HepG2 (cell line): ENCODE measurements at regions not wholly inside any gene's neighbourhood (a gene's known extent, or its start where the extent isn't known, plus 50 kb on each side); places are given as distances from the start of the nearest gene placed in this dataset.
"Not testable (repeated sequence)": the region's sequence is repeated elsewhere in the genome, so short reads cannot be mapped to it uniquely, and the experiment has no call there.

Experiments
- ATAC-seq: fragments of 200-7000 bp; cut with Tn5 transposase; 3 replicates; pipeline ENCODE4 v1.9.1; 2020; ENCODE audit warnings: mild to moderate bottlenecking, moderate library complexity
- BruUV-seq: library from RNA; stranded (reverse); fragments of 400-500 nt; replicated peaks from 2 replicates; lab custom pipeline; 2021; lab: Mats Ljungman, UMichigan
- CTCF ChIA-PET: fragments of 300-600 bp; formaldehyde crosslinking; extraction: SDS; loops from one replicate; lab custom pipeline; 2021; ENCODE audit warnings: low total read pairs, inconsistent platforms, low intra/inter-chr PET ratio; lab: Yijun Ruan, JAX
- POLR2A ChIA-PET: fragments of 350-600 bp; sonication (Branson Sonifier 250); formaldehyde crosslinking; loops from one replicate; lab custom pipeline; 2020; ENCODE audit warnings: antibody characterized with exemption, inconsistent platforms; lab: Yijun Ruan, JAX
- DNase-seq: peaks from one replicate; pipeline ENCODE4 v3.0.0-alpha.2; 2015; ENCODE audit warnings: low spot score
- FAIRE-seq: peaks from 3 replicates; lab custom pipeline; 2011; peaks lifted over from hg19 to GRCh38; lab: Jason Lieb, UNC
- H2AFZ ChIP-seq: one replicate; pipeline ENCODE4 v1.6.1; 2011; ENCODE audit warnings: low read length, inconsistent platforms
- H3K27ac ChIP-seq: fragments of 300-600 bp; 3 replicates; pipeline ENCODE4 v1.8.0; 2011; ENCODE audit warnings: mixed run types, mild to moderate bottlenecking, mixed read lengths, low read length, inconsistent platforms; ENCODE audit not compliant: insufficient read depth; ENCODE audit errors: extremely low read length
- H3K27me3 ChIP-seq, 2 experiments: fragments of 200-600 bp in 1 of 2; 2 replicates in 1 of 2; 3 replicates in 1 of 2; pipeline versions ENCODE4 v1.6.0 to v1.8.0; 2011; ENCODE audit warnings: low read length in 2 of 2, mild to moderate bottlenecking in 2 of 2, moderate library complexity in 2 of 2, inconsistent platforms in 1 of 2; ENCODE audit not compliant: insufficient read depth in 2 of 2, control insufficient read depth in 1 of 2
- H3K36me3 ChIP-seq, 2 experiments: fragments of 200-600 bp in 1 of 2; replicated peaks in 1 of 2; 2 replicates in 1 of 2; 3 replicates in 1 of 2; pipeline versions ENCODE4 v1.5.1 to v1.8.0; 2011; ENCODE audit warnings: low read length in 2 of 2, inconsistent platforms in 1 of 2; ENCODE audit not compliant: insufficient read depth in 2 of 2, control insufficient read depth in 1 of 2
- H3K4me1 ChIP-seq: 2 replicates; pipeline ENCODE4 v1.5.1; 2012; ENCODE audit warnings: low read length, inconsistent platforms; ENCODE audit not compliant: insufficient read depth
- H3K4me2 ChIP-seq: 2 replicates; pipeline ENCODE4 v1.6.0; 2011; ENCODE audit warnings: low read depth, low read length, inconsistent platforms
- H3K4me3 ChIP-seq, 3 experiments: fragments of 200-600 bp in 1 of 3; sonication (generic), shearing (Covaris generic) in 1 of 3; replicated peaks in 1 of 3; 2 replicates each; pipeline ENCODE4 v1.5.1; 2011 to 2016; ENCODE audit warnings: low read length in 3 of 3, inconsistent platforms in 2 of 3, low read depth in 2 of 3, mild to moderate bottlenecking in 2 of 3, control low read depth in 1 of 3, mixed read lengths in 1 of 3; ENCODE audit not compliant: insufficient read depth in 1 of 3
- H3K79me2 ChIP-seq: one replicate; pipeline ENCODE4 v1.6.1; 2011; ENCODE audit warnings: low read length, inconsistent platforms; ENCODE audit not compliant: insufficient read depth
- H3K9ac ChIP-seq: 2 replicates; pipeline ENCODE4 v1.6.0; 2011; ENCODE audit warnings: mild to moderate bottlenecking, low read depth, low read length, inconsistent platforms; ENCODE audit not compliant: insufficient read depth
- H3K9me3 ChIP-seq: 2 replicates; pipeline ENCODE4 v1.5.1; 2012; ENCODE audit warnings: mild to moderate bottlenecking, low read length
- H4K20me1 ChIP-seq: 2 replicates; pipeline ENCODE4 v1.6.0; 2011; ENCODE audit warnings: inconsistent platforms, mild to moderate bottlenecking, low read length, moderate library complexity; ENCODE audit not compliant: insufficient read depth
- SYNCRIP ChIP-seq: fragments of 200-400 bp; formaldehyde crosslinking; IDR thresholded peaks from 2 replicates; pipeline ENCODE4 v1.6.1; 2018; ENCODE audit warnings: mild to moderate bottlenecking, low read depth, low read length; ENCODE audit not compliant: insufficient read depth
- WGBS: methylation state at CpG from one replicate; pipeline ENCODE4 v1.1.6; 2017; ENCODE audit warnings: low lambda C conversion rate; 5-methylcytosine and 5-hydroxymethylcytosine counted together
- in situ Hi-C: cut with HindIII; loops from 2 replicates; pipeline ENCODE4 v1.10.0; 2017; ENCODE audit warnings: low pct_unique_long_range_greater_than_20kb; ENCODE audit not compliant: extremely low pct_ligation_motif_present
- intact Hi-C: fragments of 100-400 bp; cut with micrococcal nuclease; formaldehyde crosslinking; loops from one replicate; pipeline ENCODE4 v1.10.0; 2022; ENCODE audit not compliant: unreplicated experiment

DNA sequence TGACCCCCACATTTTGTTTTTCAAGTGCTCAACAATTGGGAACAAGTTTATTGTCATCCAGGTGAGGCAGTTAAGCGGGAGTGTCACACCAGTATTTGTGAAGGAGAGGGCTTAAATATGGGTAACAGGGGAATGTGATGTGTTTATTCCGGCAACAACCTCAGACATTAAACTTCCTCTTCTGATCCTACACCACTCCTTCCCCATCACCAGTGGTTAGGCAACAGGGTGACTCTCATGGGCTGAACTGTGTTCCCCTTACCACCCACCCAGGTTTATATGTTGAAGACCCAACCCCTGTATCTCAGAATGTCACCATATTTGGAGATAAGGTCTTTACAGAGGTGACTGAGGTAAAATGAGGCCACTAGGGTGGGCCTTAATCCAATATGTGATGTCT lies 52.1 kb upstream of the RNF182 start:
- Histone ChIP-seq H3K27me3 (peaks cover 0 to 17% of the 10 kb centered on the region in 2 experiments; a peak in 4 of 5 replicates), H3K9me3 (no peaks in the 10 kb centered on the region), H2AFZ (no peak overlapping the region), H3K79me2 (no peaks in the 10 kb centered on the region), H3K27ac (no peak overlapping the region), H3K36me3 (no peaks in the 10 kb centered on the region), H3K9ac (no peak overlapping the region), H4K20me1 (no peaks in the 10 kb centered on the region), H3K4me3 (no peak overlapping the region), H3K4me1 (peaks cover 13% of the 10 kb centered on the region), H3K4me2 (no peak overlapping the region)
- FAIRE-seq, result no peak
- no peak for DNase-seq
- ATAC-seq, result no peak
- POLR2A ChIA-PET, result no interaction called here
- WGBS, result 82% methylated on average over 2 of the region's 2 CpGs
- intact Hi-C loops (loop anchor here (1.0 kb wide), 1 partner anchor 77 kb away; no protein-coding TSS in a partner anchor), in situ Hi-C loops (no loop called here)
- no peak for TF ChIP-seq SYNCRIP
- no TSS peak for BruUV-seq
- CTCF ChIA-PET, result interaction anchor here (2.1 kb wide), 1 partner anchor 77 kb away, joined by 20 read pairs; no protein-coding TSS in a partner anchor

DNA sequence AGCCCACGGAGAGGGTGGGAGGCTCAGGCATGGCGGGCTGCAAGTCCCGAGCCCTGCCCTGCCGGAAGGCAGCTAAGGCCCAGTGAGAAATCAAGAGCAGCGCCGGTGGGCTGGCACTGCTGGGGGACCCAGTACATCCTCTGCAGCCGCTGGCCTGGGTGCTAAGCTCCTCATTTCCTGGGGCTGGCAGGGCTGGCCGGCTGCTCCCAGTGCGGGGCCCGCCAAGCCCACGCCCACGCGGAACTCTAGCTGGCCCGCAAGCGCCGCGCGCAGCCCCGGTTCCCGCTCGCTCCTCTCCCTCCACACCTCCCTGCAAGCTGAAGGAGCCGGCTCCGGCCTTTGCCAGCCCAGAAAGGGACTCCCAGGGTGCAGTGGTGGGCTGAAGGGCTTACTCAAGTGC lies 52.7 kb upstream of the RNF182 start:
- H3K9ac ChIP-seq, POLR2A ChIA-PET, H3K27ac ChIP-seq, H4K20me1 ChIP-seq, H3K9me3 ChIP-seq, H2AFZ ChIP-seq, H3K4me2 ChIP-seq, H3K36me3 ChIP-seq, in situ Hi-C loops, BruUV-seq, intact Hi-C loops, H3K4me3 ChIP-seq, FAIRE-seq, DNase-seq, H3K79me2 ChIP-seq, ATAC-seq, CTCF ChIA-PET: not testable (repeated sequence)
- 88% methylated on average over 20 of the region's 23 CpGs for WGBS
- peaks cover 13% of the 10 kb centered on the region for H3K4me1 ChIP-seq
- peaks cover 0 to 15% of the 10 kb centered on the region in 2 experiments; a peak in 4 of 5 replicates for H3K27me3 ChIP-seq
